HepG2 (cell line): ENCODE measurements at regions not wholly inside any gene's neighbourhood (a gene's known extent, or its start where the extent isn't known, plus 50 kb on each side); places are given as distances from the start of the nearest gene placed in this dataset.

Source experiments
- ATAC-seq: fragments of 200-7000 bp; cut with Tn5 transposase; 3 replicates; pipeline ENCODE4 v1.9.1; 2020; ENCODE audit warnings: mild to moderate bottlenecking, moderate library complexity
- BruUV-seq: library from RNA; stranded (reverse); fragments of 400-500 nt; replicated peaks from 2 replicates; lab custom pipeline; 2021; lab: Mats Ljungman, UMichigan
- CTCF ChIA-PET: fragments of 300-600 bp; formaldehyde crosslinking; extraction: SDS; loops from one replicate; lab custom pipeline; 2021; ENCODE audit warnings: low total read pairs, inconsistent platforms, low intra/inter-chr PET ratio; lab: Yijun Ruan, JAX
- POLR2A ChIA-PET: fragments of 350-600 bp; sonication (Branson Sonifier 250); formaldehyde crosslinking; loops from one replicate; lab custom pipeline; 2020; ENCODE audit warnings: antibody characterized with exemption, inconsistent platforms; lab: Yijun Ruan, JAX
- DNase-seq: peaks from one replicate; pipeline ENCODE4 v3.0.0-alpha.2; 2015; ENCODE audit warnings: low spot score
- FAIRE-seq: peaks from 3 replicates; lab custom pipeline; 2011; peaks lifted over from hg19 to GRCh38; lab: Jason Lieb, UNC
- H2AFZ ChIP-seq: one replicate; pipeline ENCODE4 v1.6.1; 2011; ENCODE audit warnings: low read length, inconsistent platforms
- H3K27ac ChIP-seq: fragments of 300-600 bp; 3 replicates; pipeline ENCODE4 v1.8.0; 2011; ENCODE audit warnings: mixed run types, mild to moderate bottlenecking, mixed read lengths, low read length, inconsistent platforms; ENCODE audit not compliant: insufficient read depth; ENCODE audit errors: extremely low read length
- H3K27me3 ChIP-seq, 2 experiments: fragments of 200-600 bp in 1 of 2; 2 replicates in 1 of 2; 3 replicates in 1 of 2; pipeline versions ENCODE4 v1.6.0 to v1.8.0; 2011; ENCODE audit warnings: low read length in 2 of 2, mild to moderate bottlenecking in 2 of 2, moderate library complexity in 2 of 2, inconsistent platforms in 1 of 2; ENCODE audit not compliant: insufficient read depth in 2 of 2, control insufficient read depth in 1 of 2
- H3K36me3 ChIP-seq, 2 experiments: fragments of 200-600 bp in 1 of 2; replicated peaks in 1 of 2; 2 replicates in 1 of 2; 3 replicates in 1 of 2; pipeline versions ENCODE4 v1.5.1 to v1.8.0; 2011; ENCODE audit warnings: low read length in 2 of 2, inconsistent platforms in 1 of 2; ENCODE audit not compliant: insufficient read depth in 2 of 2, control insufficient read depth in 1 of 2
- H3K4me1 ChIP-seq: 2 replicates; pipeline ENCODE4 v1.5.1; 2012; ENCODE audit warnings: low read length, inconsistent platforms; ENCODE audit not compliant: insufficient read depth
- H3K4me2 ChIP-seq: 2 replicates; pipeline ENCODE4 v1.6.0; 2011; ENCODE audit warnings: low read depth, low read length, inconsistent platforms
- H3K4me3 ChIP-seq, 3 experiments: fragments of 200-600 bp in 1 of 3; sonication (generic), shearing (Covaris generic) in 1 of 3; replicated peaks in 1 of 3; 2 replicates each; pipeline ENCODE4 v1.5.1; 2011 to 2016; ENCODE audit warnings: low read length in 3 of 3, inconsistent platforms in 2 of 3, low read depth in 2 of 3, mild to moderate bottlenecking in 2 of 3, control low read depth in 1 of 3, mixed read lengths in 1 of 3; ENCODE audit not compliant: insufficient read depth in 1 of 3
- H3K79me2 ChIP-seq: one replicate; pipeline ENCODE4 v1.6.1; 2011; ENCODE audit warnings: low read length, inconsistent platforms; ENCODE audit not compliant: insufficient read depth
- H3K9ac ChIP-seq: 2 replicates; pipeline ENCODE4 v1.6.0; 2011; ENCODE audit warnings: mild to moderate bottlenecking, low read depth, low read length, inconsistent platforms; ENCODE audit not compliant: insufficient read depth
- H3K9me3 ChIP-seq: 2 replicates; pipeline ENCODE4 v1.5.1; 2012; ENCODE audit warnings: mild to moderate bottlenecking, low read length
- H4K20me1 ChIP-seq: 2 replicates; pipeline ENCODE4 v1.6.0; 2011; ENCODE audit warnings: inconsistent platforms, mild to moderate bottlenecking, low read length, moderate library complexity; ENCODE audit not compliant: insufficient read depth
- GABPB1 ChIP-seq: IDR thresholded peaks from 2 replicates; pipeline ENCODE4 v1.6.1; 2016; ENCODE audit warnings: mild to moderate bottlenecking, missing genetic modification reagents, moderate library complexity, missing compliant biosample characterization
- MIER2 ChIP-seq: IDR thresholded peaks from 2 replicates; pipeline ENCODE4 v1.6.1; 2016; ENCODE audit warnings: missing biosample characterization, missing genetic modification reagents
- MXD1 ChIP-seq: sonication (generic); formaldehyde crosslinking; IDR thresholded peaks from 2 replicates; pipeline ENCODE4 v1.4.0; 2020; ENCODE audit warnings: mild to moderate bottlenecking, missing genetic modification reagents
- MZF1 ChIP-seq: sonication (generic); formaldehyde crosslinking; IDR thresholded peaks from 2 replicates; pipeline ENCODE4 v1.8.1; 2023; ENCODE audit warnings: mild to moderate bottlenecking, missing genetic modification reagents, borderline replicate concordance
- NR3C1 ChIP-seq: sonication (generic); formaldehyde crosslinking; IDR thresholded peaks from 2 replicates; pipeline ENCODE4 v1.4.0; 2020; ENCODE audit warnings: missing genetic modification reagents
- THAP11 ChIP-seq: IDR thresholded peaks from 2 replicates; pipeline ENCODE4 v1.6.1; 2016; ENCODE audit warnings: missing biosample characterization, missing genetic modification reagents
- U2AF2 ChIP-seq: fragments of 200-400 bp; formaldehyde crosslinking; IDR thresholded peaks from 2 replicates; pipeline ENCODE4 v1.6.1; 2017; ENCODE audit warnings: low read depth, mild to moderate bottlenecking, low read length
- ZNF33A ChIP-seq: sonication (generic); formaldehyde crosslinking; IDR thresholded peaks from 2 replicates; pipeline ENCODE4 v1.5.1; 2020; ENCODE audit warnings: missing genetic modification reagents, mild to moderate bottlenecking, moderate library complexity, borderline replicate concordance
- ZNF510 ChIP-seq: sonication (generic); formaldehyde crosslinking; IDR thresholded peaks from 2 replicates; pipeline ENCODE4 v1.4.0; 2020; ENCODE audit warnings: low read depth, mild to moderate bottlenecking, missing genetic modification reagents
- ZNF7 ChIP-seq: IDR thresholded peaks from 2 replicates; pipeline ENCODE4 v1.6.1; 2016; ENCODE audit warnings: missing biosample characterization, missing genetic modification reagents
- ZSCAN25 ChIP-seq: sonication (generic); formaldehyde crosslinking; IDR thresholded peaks from 2 replicates; pipeline ENCODE4 v1.8.0; 2022; ENCODE audit warnings: mild to moderate bottlenecking, missing genetic modification reagents
- WGBS: methylation state at CpG from one replicate; pipeline ENCODE4 v1.1.6; 2017; ENCODE audit warnings: low lambda C conversion rate; 5-methylcytosine and 5-hydroxymethylcytosine counted together
- in situ Hi-C: cut with HindIII; loops from 2 replicates; pipeline ENCODE4 v1.10.0; 2017; ENCODE audit warnings: low pct_unique_long_range_greater_than_20kb; ENCODE audit not compliant: extremely low pct_ligation_motif_present
- intact Hi-C: fragments of 100-400 bp; cut with micrococcal nuclease; formaldehyde crosslinking; loops from one replicate; pipeline ENCODE4 v1.10.0; 2022; ENCODE audit not compliant: unreplicated experiment
- TF ChIP-seq, protein P1 (sequence below): sonication (generic); formaldehyde crosslinking; IDR thresholded peaks from 2 replicates; pipeline ENCODE4 v1.5.0; 2020; ENCODE audit warnings: mild to moderate bottlenecking, missing genetic modification reagents
- TF ChIP-seq, protein P2 (sequence below): sonication (generic); formaldehyde crosslinking; IDR thresholded peaks from 2 replicates; pipeline ENCODE4 v1.4.0; 2020; ENCODE audit warnings: missing genetic modification reagents

DNA sequence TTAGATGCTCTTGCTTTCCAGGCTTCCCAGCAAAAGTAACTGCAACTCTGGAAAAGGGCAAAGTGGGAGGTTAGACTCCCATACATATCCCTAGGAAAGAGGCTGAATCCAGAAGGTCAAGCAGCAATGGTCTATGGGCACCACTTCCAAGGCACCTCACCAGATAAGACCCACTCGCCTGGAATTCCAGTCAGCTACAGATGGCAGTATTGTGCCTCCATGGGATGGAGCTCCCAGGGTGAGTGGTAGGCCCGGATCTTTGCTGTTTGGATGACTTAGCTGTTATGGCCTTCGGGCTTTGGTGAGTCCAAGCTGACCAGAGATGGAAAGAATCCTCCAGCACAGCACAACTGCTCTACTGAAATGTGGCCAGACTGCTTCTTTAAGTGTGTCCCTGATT is 688.0 kb downstream of the PCDH19 start:
- ATAC-seq (no peak), DNase-seq (no peak), FAIRE-seq (no peak)
- Histone ChIP-seq H3K27me3 (no peaks in the 10 kb centered on the region; a peak in 1 of 5 replicates), H3K36me3 (no peaks in the 10 kb centered on the region), H2AFZ (no peak overlapping the region), H3K4me1 (no peaks in the 10 kb centered on the region), H3K4me2 (no peak overlapping the region), H3K27ac (no peak overlapping the region), H4K20me1 (no peaks in the 10 kb centered on the region), H3K9me3 (no peaks in the 10 kb centered on the region), H3K9ac (no peak overlapping the region), H3K79me2 (no peaks in the 10 kb centered on the region), H3K4me3 (no peak overlapping the region)
- no peak for TF ChIP-seq NR3C1
- no peak for TF ChIP-seq ZNF510 (CRISPR knock-in tag)
- no peak for TF ChIP-seq GABPB1 (CRISPR knock-in tag)
- TF ChIP-seq MXD1 (CRISPR knock-in tag), result no peak
- TF ChIP-seq ZNF7, result no peak
- no peak for TF ChIP-seq MZF1 (CRISPR knock-in tag)
- TF ChIP-seq, protein P1, sequence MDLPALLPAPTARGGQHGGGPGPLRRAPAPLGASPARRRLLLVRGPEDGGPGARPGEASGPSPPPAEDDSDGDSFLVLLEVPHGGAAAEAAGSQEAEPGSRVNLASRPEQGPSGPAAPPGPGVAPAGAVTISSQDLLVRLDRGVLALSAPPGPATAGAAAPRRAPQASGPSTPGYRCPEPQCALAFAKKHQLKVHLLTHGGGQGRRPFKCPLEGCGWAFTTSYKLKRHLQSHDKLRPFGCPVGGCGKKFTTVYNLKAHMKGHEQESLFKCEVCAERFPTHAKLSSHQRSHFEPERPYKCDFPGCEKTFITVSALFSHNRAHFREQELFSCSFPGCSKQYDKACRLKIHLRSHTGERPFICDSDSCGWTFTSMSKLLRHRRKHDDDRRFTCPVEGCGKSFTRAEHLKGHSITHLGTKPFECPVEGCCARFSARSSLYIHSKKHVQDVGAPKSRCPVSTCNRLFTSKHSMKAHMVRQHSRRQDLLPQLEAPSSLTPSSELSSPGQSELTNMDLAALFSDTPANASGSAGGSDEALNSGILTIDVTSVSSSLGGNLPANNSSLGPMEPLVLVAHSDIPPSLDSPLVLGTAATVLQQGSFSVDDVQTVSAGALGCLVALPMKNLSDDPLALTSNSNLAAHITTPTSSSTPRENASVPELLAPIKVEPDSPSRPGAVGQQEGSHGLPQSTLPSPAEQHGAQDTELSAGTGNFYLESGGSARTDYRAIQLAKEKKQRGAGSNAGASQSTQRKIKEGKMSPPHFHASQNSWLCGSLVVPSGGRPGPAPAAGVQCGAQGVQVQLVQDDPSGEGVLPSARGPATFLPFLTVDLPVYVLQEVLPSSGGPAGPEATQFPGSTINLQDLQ (CRISPR knock-in tag), result no peak
- TF ChIP-seq, protein P2, sequence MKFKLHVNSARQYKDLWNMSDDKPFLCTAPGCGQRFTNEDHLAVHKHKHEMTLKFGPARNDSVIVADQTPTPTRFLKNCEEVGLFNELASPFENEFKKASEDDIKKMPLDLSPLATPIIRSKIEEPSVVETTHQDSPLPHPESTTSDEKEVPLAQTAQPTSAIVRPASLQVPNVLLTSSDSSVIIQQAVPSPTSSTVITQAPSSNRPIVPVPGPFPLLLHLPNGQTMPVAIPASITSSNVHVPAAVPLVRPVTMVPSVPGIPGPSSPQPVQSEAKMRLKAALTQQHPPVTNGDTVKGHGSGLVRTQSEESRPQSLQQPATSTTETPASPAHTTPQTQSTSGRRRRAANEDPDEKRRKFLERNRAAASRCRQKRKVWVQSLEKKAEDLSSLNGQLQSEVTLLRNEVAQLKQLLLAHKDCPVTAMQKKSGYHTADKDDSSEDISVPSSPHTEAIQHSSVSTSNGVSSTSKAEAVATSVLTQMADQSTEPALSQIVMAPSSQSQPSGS (CRISPR knock-in tag), result no peak
- TF ChIP-seq ZSCAN25 (CRISPR knock-in tag), result no peak
- no peak for TF ChIP-seq MIER2
- no peak for TF ChIP-seq ZNF33A (CRISPR knock-in tag)
- TF ChIP-seq U2AF2, result no peak
- no peak for TF ChIP-seq THAP11
- intact Hi-C loops, result no loop called here
- POLR2A ChIA-PET, result no interaction called here
- CTCF ChIA-PET, result no interaction called here
- no CpG with 5 or more reads among the region's 3 CpGs for WGBS
- in situ Hi-C loops, result no loop called here
- BruUV-seq, result no TSS peak
